Skeletal muscle tissue (tissue), 3 donors: ENCODE measurements at regions not wholly inside any gene's neighbourhood (a gene's known extent, or its start where the extent isn't known, plus 50 kb on each side); places are given as distances from the start of the nearest gene placed in this dataset.

Source experiments
- H3K27ac ChIP-seq: one replicate; pipeline ENCODE4 v1.7.0; 2013; ENCODE audit warnings: mild to moderate bottlenecking, low read depth, low read length, inconsistent platforms
- H3K27me3 ChIP-seq, 3 donors: one replicate each; pipeline ENCODE4 v1.7.0; 2013; ENCODE audit warnings: low read length in 3 of 3; ENCODE audit not compliant: control insufficient read depth in 3 of 3, insufficient read depth in 3 of 3
- H3K36me3 ChIP-seq, 3 donors: one replicate each; pipeline ENCODE4 v1.7.0; 2013; ENCODE audit warnings: low read length in 3 of 3; ENCODE audit not compliant: control insufficient read depth in 3 of 3, insufficient read depth in 3 of 3
- H3K4me1 ChIP-seq, 3 donors: one replicate each; pipeline ENCODE4 v1.7.0; 2013; ENCODE audit warnings: low read length in 3 of 3, mild to moderate bottlenecking in 3 of 3; ENCODE audit not compliant: control insufficient read depth in 3 of 3, insufficient read depth in 3 of 3
- H3K4me3 ChIP-seq, 3 donors: one replicate each; pipeline ENCODE4 v1.7.0; 2013; ENCODE audit warnings: low read length in 3 of 3
- H3K9ac ChIP-seq, 3 donors: one replicate each; pipeline ENCODE4 v1.7.0; 2013; ENCODE audit warnings: low read length in 3 of 3, mild to moderate bottlenecking in 3 of 3, moderate library complexity in 2 of 3, low read depth in 1 of 3
- H3K9me3 ChIP-seq, 3 donors: one replicate each; pipeline ENCODE4 v1.7.0; 2013; ENCODE audit warnings: low read length in 3 of 3; ENCODE audit not compliant: control insufficient read depth in 3 of 3
- donor health status: Osteomylitis.

GRCh38 chr15:53074221-53074620, 284.1 kb upstream of the ONECUT1 start:
- H3K9me3 ChIP-seq = no peaks in the 10 kb centered on the region
- H3K4me3 ChIP-seq = no peak overlapping the region
- no peak overlapping the region for H3K27ac ChIP-seq
- peaks cover 0 to 2% (median 0%) of the 10 kb centered on the region in 3 donors for H3K27me3 ChIP-seq
- H3K4me1 ChIP-seq = no peaks in the 10 kb centered on the region
- no peak overlapping the region for H3K9ac ChIP-seq
- no peaks in the 10 kb centered on the region for H3K36me3 ChIP-seq

DNA sequence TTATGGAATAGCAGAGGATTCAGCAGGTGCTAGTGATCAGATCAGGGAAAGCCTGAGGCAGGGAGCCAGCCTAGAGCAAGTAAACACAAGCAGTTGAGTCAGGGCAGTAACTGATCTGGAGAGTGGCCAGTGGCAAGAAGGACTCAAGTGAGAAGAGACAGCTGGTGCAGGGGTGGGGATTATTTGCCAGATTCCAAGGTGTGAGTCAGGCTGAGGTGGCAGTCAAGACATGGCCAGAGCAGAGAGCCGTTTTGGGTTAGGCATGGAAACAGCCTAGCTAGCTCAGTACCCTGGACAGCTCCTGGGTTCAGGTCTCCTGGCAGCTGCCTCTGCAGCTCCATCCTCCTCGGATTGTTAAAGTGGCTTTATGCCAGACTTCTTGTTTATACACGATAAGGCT, 281.9 kb upstream of the ONECUT1 start:
- Histone ChIP-seq H3K9ac (no peak overlapping the region), H3K4me3 (no peak overlapping the region), H3K36me3 (no peaks in the 10 kb centered on the region), H3K9me3 (no peaks in the 10 kb centered on the region), H3K4me1 (no peaks in the 10 kb centered on the region), H3K27ac (no peak overlapping the region), H3K27me3 (no peaks in the 10 kb centered on the region)

- Histone ChIP-seq H3K9ac (no peak overlapping the region), H3K36me3 (no peaks in the 10 kb centered on the region), H3K4me1 (no peaks in the 10 kb centered on the region), H3K27ac (no peak overlapping the region), H3K4me3 (no peak overlapping the region), H3K27me3 (no peaks in the 10 kb centered on the region), H3K9me3 (no peaks in the 10 kb centered on the region)
Measured at GRCh38 chr15:53068636-53069035, 278.5 kb upstream of the ONECUT1 start.

GRCh38 chr15:53059273-53060043, 269.3 kb upstream of the ONECUT1 start:
- Histone ChIP-seq H3K4me3 (no peak overlapping the region), H3K27me3 (no peaks in the 10 kb centered on the region), H3K9ac (no peak overlapping the region), H3K27ac (no peak overlapping the region), H3K36me3 (no peaks in the 10 kb centered on the region), H3K4me1 (no peaks in the 10 kb centered on the region), H3K9me3 (no peaks in the 10 kb centered on the region)

GRCh38 chr15:53046153-53046790, 256.1 kb upstream of the ONECUT1 start:
- no peaks in the 10 kb centered on the region for H3K4me1 ChIP-seq
- no peaks in the 10 kb centered on the region for H3K27me3 ChIP-seq
- no peak overlapping the region for H3K27ac ChIP-seq
- H3K4me3 ChIP-seq = no peak overlapping the region
- H3K9ac ChIP-seq = no peak overlapping the region
- no peaks in the 10 kb centered on the region for H3K36me3 ChIP-seq
- H3K9me3 ChIP-seq = peaks cover 0 to 9% (median 0%) of the 10 kb centered on the region in 3 donors

DNA sequence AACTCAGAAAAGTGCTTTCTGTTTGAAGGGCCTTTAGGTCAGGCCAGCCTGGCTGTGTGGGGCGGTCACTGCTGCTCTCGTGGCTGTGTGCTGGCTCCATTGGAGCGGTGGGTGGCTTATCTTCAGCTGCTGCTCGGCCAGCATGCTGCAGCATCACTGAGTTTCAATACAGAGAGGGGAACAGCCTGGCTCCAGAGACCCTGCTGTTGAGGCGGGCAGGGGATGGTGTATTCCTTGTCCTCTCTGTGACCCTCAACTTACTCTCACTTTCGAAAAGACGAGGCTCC, 248.5 kb upstream of the ONECUT1 start:
- no peaks in the 10 kb centered on the region for H3K4me1 ChIP-seq
- H3K27ac ChIP-seq = no peak overlapping the region
- no peaks in the 10 kb centered on the region for H3K36me3 ChIP-seq
- no peak overlapping the region for H3K9ac ChIP-seq
- no peak overlapping the region for H3K4me3 ChIP-seq
- peaks cover 0 to 4% (median 0%) of the 10 kb centered on the region in 3 donors for H3K9me3 ChIP-seq
- no peaks in the 10 kb centered on the region for H3K27me3 ChIP-seq

GRCh38 chr15:53037904-53038654, 247.9 kb upstream of the ONECUT1 start:
- Histone ChIP-seq H3K4me3 (no peak overlapping the region), H3K9me3 (peaks cover 0 to 4% (median 0%) of the 10 kb centered on the region in 3 donors), H3K27ac (no peak overlapping the region), H3K27me3 (no peaks in the 10 kb centered on the region), H3K4me1 (no peaks in the 10 kb centered on the region), H3K36me3 (no peaks in the 10 kb centered on the region), H3K9ac (no peak overlapping the region)

GRCh38 chr15:53036641-53037040, 246.5 kb upstream of the ONECUT1 start:
- no peak overlapping the region for H3K9ac ChIP-seq
- H3K27ac ChIP-seq = no peak overlapping the region
- no peaks in the 10 kb centered on the region for H3K4me1 ChIP-seq
- no peaks in the 10 kb centered on the region for H3K36me3 ChIP-seq
- no peaks in the 10 kb centered on the region for H3K27me3 ChIP-seq
- no peak overlapping the region for H3K4me3 ChIP-seq
- H3K9me3 ChIP-seq = no peaks in the 10 kb centered on the region

DNA sequence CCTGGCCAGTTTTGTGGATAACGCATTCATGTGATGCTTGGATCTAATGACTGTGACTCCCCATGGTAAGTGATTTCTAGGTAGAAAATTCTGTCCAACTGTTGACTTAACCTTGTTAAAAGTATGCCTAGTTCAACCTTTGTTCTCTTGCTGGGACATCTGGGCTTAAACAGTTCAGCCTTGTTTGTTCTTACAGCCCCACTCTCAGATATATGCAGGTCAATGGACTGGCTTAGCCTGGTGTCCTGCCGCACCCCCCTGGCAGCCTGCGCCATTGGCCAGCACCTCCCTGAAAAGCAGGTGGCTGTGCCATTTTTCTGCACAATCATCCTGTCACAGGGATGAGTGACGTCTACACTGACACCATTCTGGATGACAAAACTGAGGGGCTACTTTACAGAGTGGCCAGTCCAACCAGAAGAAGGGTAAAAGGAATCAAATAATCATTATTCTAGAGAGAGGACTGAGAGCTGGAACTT, 244.7 kb upstream of the ONECUT1 start:
- H3K27me3 ChIP-seq = no peaks in the 10 kb centered on the region
- H3K27ac ChIP-seq = no peak overlapping the region
- H3K9me3 ChIP-seq = no peaks in the 10 kb centered on the region
- H3K4me3 ChIP-seq = no peak overlapping the region
- H3K4me1 ChIP-seq = no peaks in the 10 kb centered on the region
- no peak overlapping the region for H3K9ac ChIP-seq
- H3K36me3 ChIP-seq = no peaks in the 10 kb centered on the region

DNA sequence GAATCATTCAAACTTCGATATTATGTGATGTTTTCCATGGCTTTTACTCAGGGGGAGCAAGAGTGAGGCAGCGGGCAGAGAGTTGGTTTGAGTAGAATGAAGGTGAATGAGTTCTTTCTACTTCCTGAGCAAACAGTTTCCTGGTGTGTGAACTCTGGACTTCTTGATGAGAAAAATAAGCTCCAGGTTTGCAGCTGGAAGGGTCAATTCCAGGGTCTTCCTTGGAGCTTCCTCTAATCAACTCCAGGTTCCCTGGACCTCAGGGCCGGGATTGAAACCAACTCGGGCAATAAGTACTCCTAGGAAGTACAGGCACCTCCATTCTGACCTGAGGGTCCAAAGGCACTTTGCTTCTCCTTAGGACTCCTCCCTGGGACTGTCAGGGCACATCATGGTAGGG, 243.6 kb upstream of the ONECUT1 start:
- no peak overlapping the region for H3K9ac ChIP-seq
- no peaks in the 10 kb centered on the region for H3K4me1 ChIP-seq
- no peaks in the 10 kb centered on the region for H3K9me3 ChIP-seq
- H3K36me3 ChIP-seq = no peaks in the 10 kb centered on the region
- H3K27ac ChIP-seq = no peak overlapping the region
- H3K27me3 ChIP-seq = no peaks in the 10 kb centered on the region
- H3K4me3 ChIP-seq = no peak overlapping the region
